ENCODE measurements at regions not wholly inside any gene's neighbourhood (a gene's known extent, or its start where the extent isn't known, plus 50 kb on each side); places are given as distances from the start of the nearest gene placed in this dataset.

- TF ChIP-seq CTCF (IDR thresholded peaks at IDR 0.05; ENCODE audit: poor library complexity, severe bottlenecking): no peak
- Histone ChIP-seq H3K27ac (ENCODE audit: poor library complexity, severe bottlenecking) (no peak overlapping the region), H3K4me3 (ENCODE audit: severe bottlenecking) (no peak overlapping the region), H3K4me1 (ENCODE audit: insufficient read depth, poor library complexity, severe bottlenecking) (no peaks in the 10 kb centered on the region), H3K27me3 (ENCODE audit: insufficient read depth, poor library complexity, severe bottlenecking) (no peaks in the 10 kb centered on the region), H3K36me3 (ENCODE audit: low read depth) (no peaks in the 10 kb centered on the region), H3K9me3 (ENCODE audit: severe bottlenecking) (peaks cover 2% of the 10 kb centered on the region)
- ATAC-seq (ENCODE audit: low read depth): no peak
- DNase-seq (ENCODE audit: low spot score): no peak
Measured at GRCh38 chr6:141501616-141502015, 631.1 kb upstream of the GJE1 start.

GRCh38 chr6:141498977-141499376, 633.7 kb upstream of the GJE1 start:
- Histone ChIP-seq H3K27me3 (ENCODE audit: insufficient read depth, poor library complexity, severe bottlenecking) (no peaks in the 10 kb centered on the region), H3K27ac (ENCODE audit: poor library complexity, severe bottlenecking) (no peak overlapping the region)

GRCh38 chr6:141492521-141493284, 640.0 kb upstream of the GJE1 start:
- TF ChIP-seq CTCF (IDR thresholded peaks at IDR 0.05; ENCODE audit: poor library complexity, severe bottlenecking): no peak
- no peaks in the 10 kb centered on the region for H3K36me3 ChIP-seq (ENCODE audit: low read depth)
- ATAC-seq (ENCODE audit: low read depth): no peak
- peaks cover 6% of the 10 kb centered on the region for H3K4me1 ChIP-seq (ENCODE audit: insufficient read depth, poor library complexity, severe bottlenecking)
- H3K9me3 ChIP-seq (ENCODE audit: severe bottlenecking): no peaks in the 10 kb centered on the region
- H3K27me3 ChIP-seq (ENCODE audit: insufficient read depth, poor library complexity, severe bottlenecking): no peaks in the 10 kb centered on the region
- H3K4me3 ChIP-seq (ENCODE audit: severe bottlenecking): no peak overlapping the region
- no peak for DNase-seq (ENCODE audit: low spot score)
- H3K27ac ChIP-seq (ENCODE audit: poor library complexity, severe bottlenecking): no peak overlapping the region

More at GRCh38 chr6:141498977-141499376, 633.7 kb upstream of the GJE1 start:
- Histone ChIP-seq H3K4me1 (ENCODE audit: insufficient read depth, poor library complexity, severe bottlenecking) (no peaks in the 10 kb centered on the region), H3K9me3 (ENCODE audit: severe bottlenecking) (no peaks in the 10 kb centered on the region), H3K4me3 (ENCODE audit: severe bottlenecking) (no peak overlapping the region), H3K36me3 (ENCODE audit: low read depth) (no peaks in the 10 kb centered on the region)
- DNase-seq (ENCODE audit: low spot score) (no peak), ATAC-seq (ENCODE audit: low read depth) (no peak)
- TF ChIP-seq CTCF (IDR thresholded peaks at IDR 0.05; ENCODE audit: poor library complexity, severe bottlenecking): no peak

- ATAC-seq (ENCODE audit: low read depth): no peak
- Histone ChIP-seq H3K4me1 (ENCODE audit: insufficient read depth, poor library complexity, severe bottlenecking) (peaks cover 6% of the 10 kb centered on the region), H3K9me3 (ENCODE audit: severe bottlenecking) (no peaks in the 10 kb centered on the region), H3K27me3 (ENCODE audit: insufficient read depth, poor library complexity, severe bottlenecking) (no peaks in the 10 kb centered on the region), H3K27ac (ENCODE audit: poor library complexity, severe bottlenecking) (no peak overlapping the region), H3K36me3 (ENCODE audit: low read depth) (no peaks in the 10 kb centered on the region), H3K4me3 (ENCODE audit: severe bottlenecking) (no peak overlapping the region)
- DNase-seq (ENCODE audit: low spot score): no peak
- TF ChIP-seq CTCF (IDR thresholded peaks at IDR 0.05; ENCODE audit: poor library complexity, severe bottlenecking): no peak
Measured at GRCh38 chr6:141491684-141492083, 641.0 kb upstream of the GJE1 start.

- Histone ChIP-seq H3K36me3 (ENCODE audit: low read depth) (no peaks in the 10 kb centered on the region), H3K27me3 (ENCODE audit: insufficient read depth, poor library complexity, severe bottlenecking) (no peaks in the 10 kb centered on the region), H3K4me1 (ENCODE audit: insufficient read depth, poor library complexity, severe bottlenecking) (peaks cover 6% of the 10 kb centered on the region), H3K27ac (ENCODE audit: poor library complexity, severe bottlenecking) (no peak overlapping the region), H3K9me3 (ENCODE audit: severe bottlenecking) (no peaks in the 10 kb centered on the region), H3K4me3 (ENCODE audit: severe bottlenecking) (no peak overlapping the region)
- no peak for DNase-seq (ENCODE audit: low spot score)
- ATAC-seq (ENCODE audit: low read depth): no peak
- TF ChIP-seq CTCF (IDR thresholded peaks at IDR 0.05; ENCODE audit: poor library complexity, severe bottlenecking): no peak
Measured at GRCh38 chr6:141490982-141491381, 641.7 kb upstream of the GJE1 start.

Data from RWPE2 (cell line).